ENCODE measurements at regions not wholly inside any gene's neighbourhood (a gene's known extent, or its start where the extent isn't known, plus 50 kb on each side); places are given as distances from the start of the nearest gene placed in this dataset.
"Not testable (repeated sequence)": the region's sequence is repeated elsewhere in the genome, so short reads cannot be mapped to it uniquely, and the experiment has no call there.

DNA sequence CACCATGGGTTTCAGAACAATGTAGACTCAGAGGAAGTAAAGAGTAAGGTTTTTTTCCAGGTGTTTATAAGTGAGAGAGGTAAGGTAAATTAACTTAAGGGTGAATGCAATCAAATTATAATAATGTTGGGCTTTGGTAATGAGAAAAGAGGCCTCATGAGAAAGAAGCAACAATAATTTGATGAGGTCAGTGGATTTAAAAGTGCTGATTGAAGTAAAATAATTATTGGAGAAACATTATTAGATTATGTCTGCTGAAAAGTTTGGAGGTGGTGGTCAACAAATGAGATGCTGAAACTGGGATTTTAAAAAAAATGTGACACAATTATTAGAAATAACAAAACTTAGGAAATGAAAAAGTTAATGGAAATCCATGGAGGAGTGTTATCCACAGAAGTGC is 187.4 kb upstream of the BRINP3 start:
- in situ Hi-C loops (cut with MboI; ENCODE audit: low sequenced_read_pairs), result no loop called here

DNA sequence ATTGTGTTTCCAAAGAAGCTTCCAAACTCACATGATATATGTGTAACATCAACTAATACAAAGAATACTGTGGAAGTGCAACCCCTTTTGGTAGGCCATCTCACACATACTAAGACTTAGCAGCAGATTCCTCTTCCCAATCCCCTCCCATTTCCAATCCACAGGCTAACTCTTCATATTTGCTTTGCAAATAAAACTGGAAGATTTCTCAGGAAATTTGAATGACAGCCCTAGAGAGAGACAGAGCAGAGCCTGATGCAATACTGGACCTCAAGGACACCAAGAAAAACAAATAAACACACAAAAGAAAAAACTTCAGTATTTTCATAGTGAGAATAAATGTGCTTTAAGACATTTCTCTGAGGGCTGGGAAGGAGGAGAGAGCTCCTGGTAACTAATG is 190.2 kb upstream of the BRINP3 start:
- in situ Hi-C loops (cut with MboI; ENCODE audit: low sequenced_read_pairs), result no loop called here

DNA sequence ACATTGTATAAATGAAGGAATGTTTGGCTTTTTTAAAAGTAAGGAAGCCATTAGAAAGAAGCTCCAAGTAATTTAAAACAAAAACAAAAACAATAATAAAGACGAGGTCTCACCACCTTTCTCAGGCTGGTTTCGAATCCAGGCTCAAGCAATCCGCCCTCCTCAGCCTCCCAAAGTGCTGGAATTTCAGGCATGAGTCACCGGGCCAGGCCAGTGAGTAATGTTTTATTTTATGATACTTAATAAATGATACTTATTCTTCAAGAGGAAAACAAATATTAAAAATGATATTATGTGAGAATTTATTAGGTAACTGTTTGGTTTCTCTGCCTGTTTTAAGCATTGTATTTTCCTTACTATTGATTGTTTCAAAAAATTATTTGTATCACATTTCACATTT is 201.4 kb upstream of the BRINP3 start:
- in situ Hi-C loops (cut with MboI; ENCODE audit: low sequenced_read_pairs), result no loop called here

DNA sequence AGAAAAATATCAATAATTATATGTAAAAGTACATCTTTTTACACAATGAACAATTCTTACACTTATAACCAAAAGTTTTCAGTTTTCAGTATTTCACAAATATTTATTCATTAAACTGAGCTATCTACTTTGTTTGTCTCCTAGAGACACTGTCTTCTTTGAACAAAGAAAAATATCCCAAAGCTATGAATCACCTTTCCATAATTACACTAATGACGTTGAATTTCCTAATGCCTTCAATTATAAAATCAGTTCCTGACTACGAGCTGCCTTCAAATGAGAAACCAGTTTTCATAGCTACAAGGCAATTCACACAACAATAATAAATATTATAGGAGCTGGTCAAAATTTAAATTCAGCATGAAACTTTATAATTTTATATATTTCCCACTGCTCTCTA is 201.8 kb upstream of the BRINP3 start:
- in situ Hi-C loops (cut with MboI; ENCODE audit: low sequenced_read_pairs), result no loop called here

DNA sequence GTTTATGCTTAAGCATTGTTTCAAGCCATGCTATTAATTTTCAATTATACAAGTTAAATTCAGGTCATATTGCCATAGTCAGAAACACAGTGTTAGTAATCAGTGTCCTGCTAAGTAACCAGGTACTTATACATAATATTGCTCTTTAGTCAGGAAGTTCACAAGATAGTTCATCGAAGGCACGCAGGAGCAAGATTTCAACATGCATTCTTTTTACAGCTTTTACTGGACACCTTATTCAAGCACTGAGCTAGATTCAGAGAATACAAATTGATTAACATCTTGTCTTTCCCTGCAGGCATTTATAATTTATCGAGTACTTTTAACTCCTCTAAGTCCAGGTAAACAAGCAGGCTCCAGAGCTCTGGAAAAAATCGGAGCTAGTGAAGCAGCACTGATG is 202.3 kb upstream of the BRINP3 start:
- in situ Hi-C loops (cut with MboI; ENCODE audit: low sequenced_read_pairs), result no loop called here

DNA sequence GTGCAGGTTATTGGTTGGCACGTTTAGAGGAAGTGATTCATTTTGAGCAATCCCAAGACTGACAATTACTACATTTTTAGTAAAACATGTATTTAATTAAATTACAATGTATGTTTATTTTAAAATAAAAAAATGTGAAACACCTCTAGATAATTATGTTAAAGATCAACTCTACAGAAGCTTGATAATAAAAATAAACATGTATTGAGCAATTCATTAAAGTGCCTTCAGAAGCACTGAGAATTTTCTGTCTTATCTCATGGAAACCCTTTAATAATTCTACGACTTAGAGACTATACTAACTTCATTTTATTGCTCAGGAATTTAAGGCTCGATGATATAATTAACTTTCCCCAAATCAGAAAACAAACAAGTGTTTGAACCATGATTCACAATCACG is 208.0 kb upstream of the BRINP3 start:
- in situ Hi-C loops (cut with MboI; ENCODE audit: low sequenced_read_pairs), result no loop called here

DNA sequence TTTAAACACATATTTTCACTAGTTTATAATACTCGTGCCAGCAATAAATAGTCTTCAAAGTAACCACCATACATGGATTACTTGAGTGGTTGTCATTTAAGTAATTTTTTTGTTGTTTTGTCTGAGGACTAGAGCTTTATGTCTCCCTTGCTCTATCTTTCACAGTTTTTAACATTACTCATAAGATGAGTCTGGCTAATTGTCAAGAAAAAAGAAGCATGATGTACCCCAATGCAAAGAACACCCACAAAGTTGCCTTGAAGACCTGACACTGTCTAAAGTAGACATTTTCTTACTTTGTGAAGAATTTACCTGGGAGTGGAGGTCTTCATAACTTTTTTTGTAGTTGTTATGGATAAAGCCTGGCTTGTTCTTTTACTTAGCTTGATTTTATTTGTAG is 210.4 kb upstream of the BRINP3 start:
- in situ Hi-C loops (cut with MboI; ENCODE audit: low sequenced_read_pairs), result no loop called here

DNA sequence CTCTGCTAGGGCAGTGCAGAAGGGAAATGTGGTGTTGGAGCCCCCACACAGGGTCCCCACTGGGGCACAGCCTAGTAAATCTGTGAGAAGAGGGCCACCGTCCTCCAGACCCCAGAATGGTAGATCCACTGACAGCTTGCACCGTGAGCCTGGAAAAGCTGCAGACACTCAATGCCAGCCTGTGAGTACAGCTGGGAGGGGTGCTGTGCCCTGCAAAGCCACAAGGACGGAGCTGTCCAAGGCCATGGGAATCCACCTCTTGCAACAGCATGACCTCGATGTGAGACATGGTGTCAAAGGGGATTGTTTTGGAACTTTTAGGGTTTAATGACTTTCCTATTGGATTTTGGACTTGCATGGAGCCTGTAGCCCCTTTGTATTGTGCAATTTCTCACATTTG is 220.8 kb upstream of the BRINP3 start:
- in situ Hi-C loops (cut with MboI; ENCODE audit: low sequenced_read_pairs), result not testable (repeated sequence)

DNA sequence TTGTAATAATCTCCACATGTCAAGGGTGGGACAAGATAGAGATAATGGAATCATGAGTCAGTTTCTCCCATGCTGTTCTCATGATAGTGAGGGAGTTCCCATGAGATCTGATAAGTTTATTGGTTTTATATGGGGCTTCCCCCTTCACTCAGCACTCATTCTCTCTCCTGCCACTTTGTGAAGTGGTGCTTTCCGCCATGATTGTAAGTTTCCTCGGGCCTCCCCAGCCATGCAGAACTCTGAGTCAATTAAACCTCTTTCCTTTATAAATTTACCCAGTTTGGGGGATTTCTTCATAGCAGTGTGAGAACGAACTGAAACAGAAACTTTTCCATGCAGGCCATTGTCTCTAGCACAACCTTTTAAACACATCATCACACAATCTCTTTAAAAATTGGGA is 221.5 kb upstream of the BRINP3 start:
- in situ Hi-C loops (cut with MboI; ENCODE audit: low sequenced_read_pairs), result no loop called here

DNA sequence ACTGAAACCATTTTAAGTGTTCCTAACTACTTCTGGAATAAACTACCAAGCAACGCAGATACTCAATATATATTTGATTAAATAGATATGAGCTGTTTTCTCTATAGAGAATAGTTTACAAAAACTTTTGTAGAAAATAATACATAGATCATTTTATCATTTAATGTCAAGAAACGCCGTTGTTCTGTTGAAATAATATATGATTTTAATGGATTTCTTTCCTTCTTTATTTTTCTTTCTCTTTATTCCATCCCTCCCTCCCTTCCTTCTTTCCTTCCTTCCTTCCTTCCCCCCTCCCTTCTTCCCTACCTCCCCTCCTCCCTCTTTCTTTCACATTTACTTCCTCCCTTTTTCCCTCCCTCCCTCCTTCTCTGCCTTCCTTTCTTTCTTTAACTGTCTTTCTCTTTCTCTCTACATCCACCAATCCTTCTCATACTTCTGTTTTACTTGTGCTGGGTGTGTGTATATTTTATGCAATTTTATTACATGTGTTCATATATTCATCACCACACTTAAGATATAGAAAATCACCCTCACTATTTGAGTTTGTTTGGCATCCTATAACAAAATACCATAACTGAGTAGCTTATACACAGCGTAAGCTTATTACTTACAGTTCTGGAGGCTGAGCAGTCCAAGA is 230.9 kb upstream of the BRINP3 start:
- in situ Hi-C loops (cut with MboI; ENCODE audit: low sequenced_read_pairs), result no loop called here

DNA sequence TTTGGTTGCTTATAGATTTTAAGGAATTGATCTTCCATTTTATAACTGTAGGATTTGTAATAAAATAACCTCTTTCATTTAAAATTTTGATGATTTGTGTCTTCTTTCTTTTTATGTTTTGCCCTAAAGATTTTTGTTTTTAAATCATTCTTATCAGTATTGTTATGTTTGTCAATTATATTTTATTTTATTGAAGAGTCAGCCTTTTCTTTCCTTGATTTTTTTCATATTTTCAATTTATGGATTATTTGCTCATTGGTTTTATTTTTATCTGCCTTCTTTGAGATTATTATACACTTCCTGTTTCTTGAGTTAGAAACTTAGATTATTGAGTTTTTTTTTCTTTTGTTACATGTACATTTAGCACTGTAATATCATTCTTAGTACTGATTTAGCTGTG is 233.4 kb upstream of the BRINP3 start:
- in situ Hi-C loops (cut with MboI; ENCODE audit: low sequenced_read_pairs), result no loop called here

DNA sequence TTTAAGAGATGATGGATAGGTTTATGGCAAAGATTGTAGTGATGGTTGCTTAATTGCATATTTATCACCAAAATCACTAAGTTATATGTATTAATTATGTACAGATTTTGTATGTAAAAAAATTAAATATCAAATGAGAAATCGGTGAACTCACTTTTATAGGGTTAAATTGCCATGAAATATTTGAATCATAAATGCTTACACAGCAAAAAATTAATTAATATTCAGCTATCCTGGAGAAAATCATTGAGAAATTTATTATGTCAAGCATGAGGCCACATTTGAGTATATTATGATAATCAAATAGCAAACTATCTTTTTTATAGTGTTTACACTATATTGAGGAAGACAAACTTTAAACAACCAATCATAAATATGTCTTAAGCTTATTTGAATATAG is 239.4 kb upstream of the BRINP3 start:
- in situ Hi-C loops (cut with MboI; ENCODE audit: low sequenced_read_pairs), result no loop called here

DNA sequence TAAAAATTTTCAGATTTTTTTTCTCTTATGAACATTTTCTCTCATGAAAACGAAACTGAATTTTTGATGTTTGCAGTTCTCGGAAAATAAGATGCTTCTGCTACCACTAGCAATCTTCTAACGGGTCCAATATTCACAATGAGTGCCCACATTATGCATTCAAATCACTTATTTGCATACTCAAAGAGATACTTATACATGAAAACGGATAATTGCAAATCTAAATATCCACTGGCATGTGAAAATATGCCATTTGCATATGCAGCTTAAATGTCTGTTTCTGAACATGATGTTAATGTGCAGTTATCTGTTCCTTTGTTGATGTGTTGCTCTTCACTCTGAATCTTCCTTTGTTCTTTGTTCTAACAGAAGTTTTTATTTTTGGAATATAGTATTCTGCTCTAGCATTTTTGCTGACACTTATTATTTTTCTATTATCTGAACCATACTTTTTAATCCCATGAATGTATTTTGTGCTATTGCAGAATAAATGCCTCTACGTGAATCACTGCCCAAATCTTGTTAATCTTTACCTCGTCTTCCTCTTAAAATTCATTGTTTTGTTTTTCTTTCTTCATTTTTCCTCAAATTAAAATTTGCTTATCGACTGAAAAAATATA is 259.4 kb upstream of the BRINP3 start:
- in situ Hi-C loops (cut with MboI; ENCODE audit: low sequenced_read_pairs), result no loop called here

DNA sequence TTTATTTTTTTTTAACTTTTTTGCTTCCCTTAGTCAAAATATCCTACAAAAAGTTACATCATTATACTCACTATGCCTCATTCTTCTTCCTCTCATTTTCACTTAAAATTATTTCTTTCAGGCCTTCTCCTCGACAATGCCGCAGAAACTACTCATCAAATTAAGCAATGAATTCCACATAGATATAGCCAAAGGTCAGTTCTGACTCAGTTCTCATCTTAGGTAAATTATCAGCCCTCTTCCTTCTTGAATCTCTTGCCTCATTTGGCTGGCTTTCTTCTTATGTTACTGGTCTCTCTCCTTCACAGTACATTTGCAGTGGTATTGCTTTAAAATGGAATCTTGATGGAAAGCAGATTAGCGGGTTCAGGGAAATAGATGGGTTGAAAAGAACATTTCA is 260.7 kb upstream of the BRINP3 start:
- in situ Hi-C loops (cut with MboI; ENCODE audit: low sequenced_read_pairs), result no loop called here

DNA sequence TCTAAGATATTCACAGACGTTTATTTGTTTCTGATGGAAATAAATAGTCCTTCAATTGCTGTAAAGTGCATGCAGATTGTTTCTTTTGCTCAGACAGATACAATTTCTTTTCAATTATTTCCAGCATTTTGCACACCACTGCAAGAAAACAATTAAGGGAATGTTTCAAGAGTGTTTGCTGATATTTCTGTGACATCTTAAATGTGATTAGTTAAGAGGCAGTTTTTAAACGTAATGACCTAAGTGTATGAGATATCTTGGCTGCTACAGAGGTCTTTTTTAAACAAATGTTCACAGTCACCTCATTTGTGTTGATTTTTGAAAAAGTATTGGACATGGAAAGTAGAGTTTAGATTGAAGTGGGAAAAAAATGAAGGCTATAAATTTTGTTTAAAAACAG is 262.3 kb upstream of the BRINP3 start:
- in situ Hi-C loops (cut with MboI; ENCODE audit: low sequenced_read_pairs), result no loop called here

DNA sequence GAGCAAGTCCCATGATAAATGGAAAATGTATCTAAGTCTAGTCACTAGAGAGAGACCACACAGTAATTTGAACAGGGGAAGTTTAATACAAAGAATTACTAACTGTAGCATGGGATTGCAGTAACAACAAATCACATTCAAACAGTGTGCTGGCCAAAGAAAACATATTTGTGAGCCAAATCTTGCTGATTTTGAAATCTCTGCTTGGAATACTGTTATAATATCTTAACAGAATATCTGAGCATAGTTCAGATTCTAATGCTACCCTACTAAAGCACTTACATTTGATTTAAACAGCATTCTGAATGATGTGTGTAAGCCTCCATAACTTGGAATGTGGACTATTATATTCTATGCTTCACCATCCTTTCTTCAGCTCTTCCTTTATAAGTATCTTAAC is 270.0 kb upstream of the BRINP3 start:
- in situ Hi-C loops (cut with MboI; ENCODE audit: low sequenced_read_pairs), result no loop called here

DNA sequence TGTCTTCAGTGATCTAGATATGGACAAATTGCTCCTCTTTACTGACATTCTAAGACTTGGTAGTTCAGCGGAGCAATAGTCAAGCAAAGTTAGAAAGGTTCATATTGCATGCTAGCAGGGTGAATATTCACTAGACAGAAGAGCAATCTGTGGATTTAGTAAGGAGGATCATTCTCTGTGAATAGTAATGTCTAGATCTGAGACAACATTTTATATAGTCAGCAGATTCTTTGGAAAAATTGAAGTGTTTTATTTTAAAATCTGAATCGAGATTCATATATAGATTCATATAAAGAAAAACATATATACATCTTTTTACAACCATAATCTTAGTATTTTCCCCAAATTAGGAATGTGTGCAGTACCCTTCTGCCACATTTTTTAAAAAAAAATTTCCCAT is 274.5 kb upstream of the BRINP3 start:
- in situ Hi-C loops (cut with MboI; ENCODE audit: low sequenced_read_pairs), result no loop called here

DNA sequence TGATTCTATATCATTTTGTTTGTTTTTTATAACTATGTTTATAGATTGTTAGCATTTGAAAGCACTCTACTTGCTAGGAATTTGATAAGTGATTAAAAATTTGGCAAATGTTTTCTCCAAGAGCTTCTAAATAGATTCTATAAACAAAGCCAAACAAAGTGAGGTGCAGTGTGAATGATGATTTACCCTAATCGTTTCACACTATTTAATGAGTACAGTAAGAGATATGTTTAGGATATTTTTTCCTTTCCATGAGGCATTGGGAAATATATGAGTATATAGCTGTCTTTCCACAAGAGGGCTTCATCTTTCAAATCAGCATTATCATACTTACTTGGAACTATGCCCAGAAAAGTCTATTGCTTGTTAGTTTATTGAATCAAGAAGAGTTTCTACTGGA is 277.0 kb upstream of the BRINP3 start:
- in situ Hi-C loops (cut with MboI; ENCODE audit: low sequenced_read_pairs), result no loop called here

DNA sequence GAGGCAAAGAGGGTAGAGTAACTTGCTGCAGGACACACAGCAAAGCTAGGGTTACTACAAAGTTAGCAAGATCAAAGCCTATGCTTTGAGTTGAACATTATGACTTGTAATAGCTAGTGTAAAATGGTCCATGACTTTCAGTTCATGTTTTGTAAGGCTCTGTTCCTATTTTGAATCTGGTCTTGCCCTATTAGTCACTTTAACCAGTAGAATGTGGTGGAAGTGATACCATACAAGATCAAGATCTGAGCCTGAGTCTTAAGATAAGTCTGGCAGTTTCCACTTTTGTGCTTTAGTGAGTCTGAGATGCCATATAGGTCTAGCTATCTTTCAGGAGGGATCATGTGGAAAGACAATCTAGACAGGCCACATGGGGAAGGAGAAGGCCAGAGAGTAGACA is 282.1 kb upstream of the BRINP3 start:
- in situ Hi-C loops (cut with MboI; ENCODE audit: low sequenced_read_pairs), result no loop called here

DNA sequence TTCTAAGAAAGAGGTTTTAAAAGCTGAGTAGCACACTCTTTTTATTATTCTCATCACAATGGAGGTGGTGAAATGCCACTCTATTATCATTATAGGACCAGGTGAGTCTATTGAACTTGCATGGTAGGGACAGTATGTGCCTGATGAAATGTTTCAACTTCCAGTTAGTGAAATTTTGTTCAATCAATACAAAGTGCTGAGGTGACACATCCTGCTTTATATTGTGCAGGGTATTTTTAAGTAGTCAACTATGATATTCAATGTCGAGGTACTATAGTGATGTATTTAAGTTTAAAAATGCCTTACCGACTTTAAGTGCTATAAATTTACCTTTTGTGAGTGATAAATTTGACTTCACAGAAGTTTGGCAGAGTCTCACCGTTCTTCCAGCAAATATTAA is 284.7 kb upstream of the BRINP3 start:
- in situ Hi-C loops (cut with MboI; ENCODE audit: low sequenced_read_pairs), result no loop called here

DNA sequence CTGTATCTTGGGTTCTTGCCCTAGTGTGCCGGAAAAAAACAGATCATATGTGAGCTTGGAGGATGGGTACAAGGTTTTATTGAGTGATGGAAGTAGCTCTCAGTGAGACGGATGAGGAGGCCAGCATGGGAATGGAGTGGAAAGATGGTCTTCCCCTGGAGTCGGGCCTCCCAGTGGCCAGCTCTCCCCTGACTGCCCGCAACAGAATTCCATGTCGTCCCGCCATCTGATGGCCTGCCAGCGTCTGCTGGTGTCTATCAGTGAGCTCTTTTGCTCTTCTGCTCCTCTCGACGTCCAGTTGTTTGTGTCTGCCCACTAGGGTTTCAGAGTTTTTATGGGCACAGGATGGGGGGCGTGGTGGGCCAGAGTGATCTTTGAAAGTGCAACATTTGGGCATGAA is 315.2 kb upstream of the BRINP3 start:
- in situ Hi-C loops (cut with MboI; ENCODE audit: low sequenced_read_pairs), result no loop called here

DNA sequence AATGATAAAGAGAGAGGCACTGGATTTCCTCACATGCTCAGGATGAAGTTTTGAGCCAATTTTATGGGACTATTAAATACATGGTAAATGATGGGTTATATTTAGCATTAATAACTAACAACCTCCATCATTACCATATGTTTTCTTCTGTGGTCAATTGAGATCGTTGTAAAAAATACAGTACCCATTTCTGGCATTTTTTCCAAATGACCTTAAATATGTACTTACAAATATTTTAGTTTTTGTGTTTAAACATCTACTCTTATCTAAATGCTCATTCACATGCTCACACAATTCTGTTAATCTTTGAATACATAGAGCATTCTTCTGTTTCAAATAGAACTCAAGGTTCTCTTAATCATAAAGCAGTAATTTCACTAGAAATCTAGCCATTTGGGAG is 330.0 kb upstream of the BRINP3 start:
- in situ Hi-C loops (cut with MboI; ENCODE audit: low sequenced_read_pairs), result no loop called here

DNA sequence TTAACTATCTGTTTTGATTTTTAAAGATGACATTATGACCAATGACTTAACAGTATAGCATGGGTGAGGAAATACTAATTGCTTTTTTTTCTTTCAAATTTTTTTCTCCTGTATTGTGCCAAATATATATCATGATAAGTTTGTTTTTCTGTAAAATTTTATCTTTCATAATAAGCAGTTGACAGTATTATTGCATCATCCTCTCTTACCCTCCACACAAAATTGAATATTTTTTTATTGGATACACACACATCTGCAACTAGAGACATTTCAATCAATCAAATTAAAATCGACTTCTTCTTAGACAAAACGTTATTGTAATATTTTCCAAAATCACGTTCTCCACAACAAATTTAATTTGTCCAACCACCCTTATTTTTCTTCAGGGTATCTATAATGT is 330.4 kb upstream of the BRINP3 start:
- in situ Hi-C loops (cut with MboI; ENCODE audit: low sequenced_read_pairs), result no loop called here

All from HL-60/S4 (cell line).